ENCODE measurements at regions not wholly inside any gene's neighbourhood (a gene's known extent, or its start where the extent isn't known, plus 50 kb on each side); places are given as distances from the start of the nearest gene placed in this dataset.

DNA sequence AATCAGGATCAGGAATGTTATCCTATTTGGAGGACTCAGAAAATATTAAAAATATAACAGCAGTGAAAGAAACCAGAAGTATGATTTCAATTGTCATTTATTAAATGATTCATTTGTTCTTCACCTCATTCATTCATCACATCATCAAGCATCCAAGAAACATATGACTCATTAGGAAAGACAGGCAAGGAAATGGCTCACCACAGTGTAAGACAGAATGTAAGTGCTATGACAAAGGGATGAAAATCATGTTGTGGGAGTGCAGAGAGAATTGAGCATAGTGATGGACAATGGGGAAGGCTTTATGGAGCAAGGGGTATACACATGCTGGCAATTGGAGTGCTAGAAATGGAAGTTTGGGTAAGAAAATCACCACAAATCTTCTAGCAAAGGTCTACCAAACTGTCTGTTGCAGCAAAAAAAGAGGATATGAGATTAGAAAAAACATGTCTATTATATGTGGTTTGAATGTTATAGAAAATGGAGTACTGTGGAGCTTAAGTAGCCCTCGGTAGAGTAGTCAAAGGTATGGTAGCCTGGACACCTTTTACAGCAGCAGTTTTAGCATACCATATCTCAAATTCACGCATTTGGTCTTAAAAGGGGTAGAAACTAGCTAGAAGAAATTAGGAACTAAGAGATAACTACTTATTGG, 111.1 kb upstream of the GPR149 start:
- no peaks in the 10 kb centered on the region for H3K4me1 ChIP-seq (ENCODE audit: insufficient read depth, low read length)
- no peaks in the 10 kb centered on the region for H3K9me3 ChIP-seq (ENCODE audit: insufficient read depth, low read length, severe bottlenecking)
- no peaks in the 10 kb centered on the region for H3K27me3 ChIP-seq (ENCODE audit: insufficient read depth, low read length, poor library complexity)
- no peak for ATAC-seq (ENCODE audit: insufficient read depth, low read depth)
- no peak overlapping the region for H3K4me2 ChIP-seq (ENCODE audit: insufficient read depth, low read length)
- no peak for DNase-seq
- H3K27ac ChIP-seq (ENCODE audit: low read length) = no peak overlapping the region
- no peaks in the 10 kb centered on the region for H3K36me3 ChIP-seq (ENCODE audit: insufficient read depth, low read length)
- TF ChIP-seq, protein P1, sequence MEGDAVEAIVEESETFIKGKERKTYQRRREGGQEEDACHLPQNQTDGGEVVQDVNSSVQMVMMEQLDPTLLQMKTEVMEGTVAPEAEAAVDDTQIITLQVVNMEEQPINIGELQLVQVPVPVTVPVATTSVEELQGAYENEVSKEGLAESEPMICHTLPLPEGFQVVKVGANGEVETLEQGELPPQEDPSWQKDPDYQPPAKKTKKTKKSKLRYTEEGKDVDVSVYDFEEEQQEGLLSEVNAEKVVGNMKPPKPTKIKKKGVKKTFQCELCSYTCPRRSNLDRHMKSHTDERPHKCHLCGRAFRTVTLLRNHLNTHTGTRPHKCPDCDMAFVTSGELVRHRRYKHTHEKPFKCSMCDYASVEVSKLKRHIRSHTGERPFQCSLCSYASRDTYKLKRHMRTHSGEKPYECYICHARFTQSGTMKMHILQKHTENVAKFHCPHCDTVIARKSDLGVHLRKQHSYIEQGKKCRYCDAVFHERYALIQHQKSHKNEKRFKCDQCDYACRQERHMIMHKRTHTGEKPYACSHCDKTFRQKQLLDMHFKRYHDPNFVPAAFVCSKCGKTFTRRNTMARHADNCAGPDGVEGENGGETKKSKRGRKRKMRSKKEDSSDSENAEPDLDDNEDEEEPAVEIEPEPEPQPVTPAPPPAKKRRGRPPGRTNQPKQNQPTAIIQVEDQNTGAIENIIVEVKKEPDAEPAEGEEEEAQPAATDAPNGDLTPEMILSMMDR (IDR thresholded peaks at IDR 0.05; ENCODE audit: borderline replicate concordance, extremely low read depth, low read length, poor library complexity, severe bottlenecking) = no peak
- TF ChIP-seq EZH2 (IDR thresholded peaks at IDR 0.05; ENCODE audit: borderline replicate concordance, low read depth, low read length, severe bottlenecking) = no peak
- H3K4me3 ChIP-seq (ENCODE audit: low read depth in 1 of 2, low read length in 2 of 2) = no peak overlapping the region
- no peak overlapping the region for H3K9ac ChIP-seq (ENCODE audit: low read depth, low read length)
- no peaks in the 10 kb centered on the region for H3K79me2 ChIP-seq (ENCODE audit: insufficient read depth, low read length)
- H4K20me1 ChIP-seq (ENCODE audit: insufficient read depth, low read length) = no peaks in the 10 kb centered on the region
- no peak overlapping the region for H2AFZ ChIP-seq (ENCODE audit: low read depth, low read length)

DNA sequence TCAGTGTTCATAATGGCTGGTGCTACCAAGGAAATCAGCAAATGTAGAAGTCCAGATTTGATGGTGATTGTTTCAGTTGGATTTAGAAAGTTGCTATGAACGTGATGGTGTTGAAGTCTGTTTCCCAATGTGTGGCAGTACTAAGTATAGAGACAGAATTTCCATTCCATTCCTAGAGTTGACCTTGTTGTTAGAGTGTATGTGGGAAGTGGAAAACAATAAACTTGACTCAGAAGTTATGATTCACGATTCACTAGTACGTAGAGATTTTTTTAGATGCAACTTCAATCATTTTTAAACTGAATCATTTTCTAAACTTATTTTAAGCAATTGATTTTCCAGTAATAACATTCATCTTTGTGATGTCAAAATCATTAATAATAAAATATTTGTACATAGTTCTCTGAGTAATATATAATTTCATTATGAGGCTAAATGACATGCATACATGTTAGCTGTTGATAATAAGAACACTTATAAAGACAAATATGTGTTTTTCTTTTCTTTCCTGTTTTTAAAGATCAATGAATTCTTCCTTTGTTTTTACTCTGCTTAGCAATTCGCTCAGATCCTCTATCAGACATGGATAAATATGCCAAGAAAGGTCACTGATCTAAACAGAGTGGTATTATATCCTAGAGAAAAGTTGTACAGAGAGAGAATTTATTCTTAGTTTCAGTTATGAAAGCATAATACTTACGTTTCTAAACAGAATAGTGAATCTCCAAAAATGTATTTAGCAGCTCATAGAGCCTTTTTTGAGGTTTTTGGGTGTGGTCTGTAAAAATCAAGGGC, 108.8 kb upstream of the GPR149 start:
- Histone ChIP-seq H3K36me3 (ENCODE audit: insufficient read depth, low read length) (no peaks in the 10 kb centered on the region), H3K9ac (ENCODE audit: low read depth, low read length) (no peak overlapping the region), H3K4me2 (ENCODE audit: insufficient read depth, low read length) (no peak overlapping the region), H3K4me3 (ENCODE audit: low read depth in 1 of 2, low read length in 2 of 2) (no peak overlapping the region), H2AFZ (ENCODE audit: low read depth, low read length) (no peak overlapping the region), H3K27ac (ENCODE audit: low read length) (no peak overlapping the region), H3K9me3 (ENCODE audit: insufficient read depth, low read length, severe bottlenecking) (no peaks in the 10 kb centered on the region), H4K20me1 (ENCODE audit: insufficient read depth, low read length) (no peaks in the 10 kb centered on the region), H3K79me2 (ENCODE audit: insufficient read depth, low read length) (no peaks in the 10 kb centered on the region), H3K27me3 (ENCODE audit: insufficient read depth, low read length, poor library complexity) (no peaks in the 10 kb centered on the region), H3K4me1 (ENCODE audit: insufficient read depth, low read length) (no peaks in the 10 kb centered on the region)
- ATAC-seq (ENCODE audit: insufficient read depth, low read depth) (no peak), DNase-seq (no peak)
- TF ChIP-seq EZH2 (IDR thresholded peaks at IDR 0.05; ENCODE audit: borderline replicate concordance, low read depth, low read length, severe bottlenecking) = no peak
- TF ChIP-seq, protein P1 (IDR thresholded peaks at IDR 0.05; ENCODE audit: borderline replicate concordance, extremely low read depth, low read length, poor library complexity, severe bottlenecking) = no peak

DNA sequence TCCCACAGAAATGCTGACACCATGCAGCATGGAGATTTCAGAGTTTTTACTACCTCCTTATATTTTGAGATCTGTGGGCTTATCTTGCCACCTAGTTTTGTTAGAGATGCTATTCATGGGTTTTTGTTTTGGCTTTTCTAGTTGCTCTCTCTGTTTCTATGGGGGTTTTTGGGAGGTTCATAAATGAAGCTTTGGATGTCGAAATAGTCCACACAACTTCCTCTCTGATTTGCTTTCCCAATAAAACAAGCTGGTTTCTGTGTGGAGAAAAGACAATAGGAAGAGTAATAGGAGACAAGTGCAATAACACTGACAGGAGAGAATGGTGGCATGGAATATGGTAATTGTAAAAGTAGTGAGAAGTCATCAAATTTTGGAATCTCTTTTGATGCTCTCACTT, 106.8 kb upstream of the GPR149 start:
- H3K27ac ChIP-seq (ENCODE audit: low read length) = no peak overlapping the region
- H3K9ac ChIP-seq (ENCODE audit: low read depth, low read length) = no peak overlapping the region
- no peaks in the 10 kb centered on the region for H3K4me1 ChIP-seq (ENCODE audit: insufficient read depth, low read length)
- no peak for TF ChIP-seq EZH2 (IDR thresholded peaks at IDR 0.05; ENCODE audit: borderline replicate concordance, low read depth, low read length, severe bottlenecking)
- TF ChIP-seq, protein P1 (IDR thresholded peaks at IDR 0.05; ENCODE audit: borderline replicate concordance, extremely low read depth, low read length, poor library complexity, severe bottlenecking) = no peak
- no peak overlapping the region for H2AFZ ChIP-seq (ENCODE audit: low read depth, low read length)
- no peaks in the 10 kb centered on the region for H3K36me3 ChIP-seq (ENCODE audit: insufficient read depth, low read length)
- H4K20me1 ChIP-seq (ENCODE audit: insufficient read depth, low read length) = no peaks in the 10 kb centered on the region
- no peak overlapping the region for H3K4me3 ChIP-seq (ENCODE audit: low read depth in 1 of 2, low read length in 2 of 2)
- no peak overlapping the region for H3K4me2 ChIP-seq (ENCODE audit: insufficient read depth, low read length)
- ATAC-seq (ENCODE audit: insufficient read depth, low read depth) (no peak), DNase-seq (no peak)
- H3K27me3 ChIP-seq (ENCODE audit: insufficient read depth, low read length, poor library complexity) = no peaks in the 10 kb centered on the region
- H3K79me2 ChIP-seq (ENCODE audit: insufficient read depth, low read length) = no peaks in the 10 kb centered on the region
- H3K9me3 ChIP-seq (ENCODE audit: insufficient read depth, low read length, severe bottlenecking) = no peaks in the 10 kb centered on the region
